SK-N-SH (cell line): ENCODE measurements at regions not wholly inside any gene's neighbourhood (a gene's known extent, or its start where the extent isn't known, plus 50 kb on each side); places are given as distances from the start of the nearest gene placed in this dataset.

Experiments used
- CHD2 ChIP-seq: fragments of 150-350 bp; IDR thresholded peaks from 2 replicates; pipeline ENCODE4 v1.6.1; 2018; ENCODE audit warnings: low read length; ENCODE audit not compliant: partially characterized antibody
- CTCF ChIP-seq: fragments of 200-600 bp; sonication (generic); IDR thresholded peaks from 2 replicates; pipeline ENCODE4 v1.6.1; 2017; ENCODE audit warnings: antibody characterized with exemption, mild to moderate bottlenecking, moderate library complexity
- FOXJ3 ChIP-seq: sonication (generic); formaldehyde crosslinking; IDR thresholded peaks from 2 replicates; pipeline ENCODE4 v1.5.1; 2020; ENCODE audit warnings: mild to moderate bottlenecking, missing genetic modification reagents
- JUND ChIP-seq: IDR thresholded peaks from 2 replicates; pipeline ENCODE4 v1.4.0; 2012
- MXI1 ChIP-seq: IDR thresholded peaks from 2 replicates; pipeline ENCODE4 v1.6.1; 2012; ENCODE audit warnings: mild to moderate bottlenecking, low read depth, low read length, improper control_type of control experiment
- POLR2AphosphoS5 ChIP-seq: IDR thresholded peaks from 2 replicates; pipeline ENCODE4 v1.6.1; 2012; ENCODE audit warnings: low read depth, low read length
- USF2 ChIP-seq: fragments of 150-350 bp; IDR thresholded peaks from 2 replicates; pipeline ENCODE4 v1.6.1; 2017; ENCODE audit warnings: antibody characterized with exemption, low read length, low read depth, borderline replicate concordance

- TF ChIP-seq USF2 (no peak), CHD2 (no peak), POLR2AphosphoS5 (no peak), CTCF (no peak), FOXJ3 (no peak), JUND (no peak), MXI1 (no peak)
These were observed 98.2 kb downstream of the PDCL3 start for GRCh38 chr2:100660851-100661584.
